Type B pancreatic cell (in vitro differentiated cells): ENCODE measurements at regions not wholly inside any gene's neighbourhood (a gene's known extent, or its start where the extent isn't known, plus 50 kb on each side); places are given as distances from the start of the nearest gene placed in this dataset.

ENCODE experiments used
- DNase-seq: peaks from one replicate; pipeline ENCODE4 v3.0.0; 2021; ENCODE audit warnings: mixed read lengths; ENCODE audit not compliant: unreplicated experiment; ENCODE audit errors: extremely low spot score
- H3K27ac Mint-ChIP-seq: 2 replicates; pipeline ENCODE4 v1.8.0; 2021; ENCODE audit warnings: mild to moderate bottlenecking, mixed read lengths
- H3K27me3 Mint-ChIP-seq: 2 replicates; pipeline ENCODE4 v1.8.0; 2021; ENCODE audit warnings: mixed read lengths
- H3K36me3 Mint-ChIP-seq: 2 replicates; pipeline ENCODE4 v1.8.0; 2021; ENCODE audit warnings: mixed read lengths
- H3K4me1 Mint-ChIP-seq: one replicate; pipeline ENCODE4 v1.8.0; 2021; ENCODE audit warnings: mixed read lengths; ENCODE audit not compliant: unreplicated experiment
- H3K4me3 Mint-ChIP-seq: 2 replicates; pipeline ENCODE4 v1.8.0; 2021; ENCODE audit warnings: mild to moderate bottlenecking, mixed read lengths
- H3K9me3 Mint-ChIP-seq: 2 replicates; pipeline ENCODE4 v1.8.0; 2021; ENCODE audit warnings: mixed read lengths
- CTCF ChIP-seq: fragments of 200-600 bp; sonication (generic); conservative IDR thresholded peaks from 2 replicates; pipeline ENCODE4 v1.5.0; 2021; ENCODE audit warnings: antibody characterized with exemption, mild to moderate bottlenecking

GRCh38 chr11:92642177-92642931, 327.1 kb upstream of the MTNR1B start:
- DNase-seq = no peak
- TF ChIP-seq CTCF = no peak
- H3K4me1 Mint-ChIP-seq = peaks cover 25% of the 10 kb centered on the region
- H3K27me3 Mint-ChIP-seq = no peaks in the 10 kb centered on the region
- no peaks in the 10 kb centered on the region for H3K9me3 Mint-ChIP-seq
- H3K27ac Mint-ChIP-seq = no peak overlapping the region
- no peak overlapping the region for H3K4me3 Mint-ChIP-seq
- no peaks in the 10 kb centered on the region for H3K36me3 Mint-ChIP-seq

GRCh38 chr11:92643827-92644226, 325.6 kb upstream of the MTNR1B start:
- H3K4me1 Mint-ChIP-seq = peaks cover 23% of the 10 kb centered on the region
- TF ChIP-seq CTCF = no peak
- no peak overlapping the region for H3K4me3 Mint-ChIP-seq
- no peak for DNase-seq
- H3K9me3 Mint-ChIP-seq = no peaks in the 10 kb centered on the region
- no peaks in the 10 kb centered on the region for H3K27me3 Mint-ChIP-seq
- H3K27ac Mint-ChIP-seq = no peak overlapping the region
- no peaks in the 10 kb centered on the region for H3K36me3 Mint-ChIP-seq

- H3K9me3 Mint-ChIP-seq = no peaks in the 10 kb centered on the region
- H3K27me3 Mint-ChIP-seq = no peaks in the 10 kb centered on the region
- H3K4me3 Mint-ChIP-seq = no peak overlapping the region
- H3K27ac Mint-ChIP-seq = no peak overlapping the region
- DNase-seq = no peak
- TF ChIP-seq CTCF = no peak
- peaks cover 23% of the 10 kb centered on the region for H3K4me1 Mint-ChIP-seq
- no peaks in the 10 kb centered on the region for H3K36me3 Mint-ChIP-seq
Measured at GRCh38 chr11:92644595-92645445, 324.6 kb upstream of the MTNR1B start.

- Mint-ChIP-seq H3K9me3 (no peaks in the 10 kb centered on the region), H3K4me1 (peaks cover 10% of the 10 kb centered on the region), H3K36me3 (peaks cover 4% of the 10 kb centered on the region), H3K4me3 (no peak overlapping the region), H3K27ac (no peak overlapping the region), H3K27me3 (no peaks in the 10 kb centered on the region)
- TF ChIP-seq CTCF = no peak
- no peak for DNase-seq
Measured at GRCh38 chr11:92651159-92651558, 318.3 kb upstream of the MTNR1B start.

- no peak for DNase-seq
- Mint-ChIP-seq H3K9me3 (peaks cover 5% of the 10 kb centered on the region), H3K4me3 (no peak overlapping the region), H3K27ac (no peak overlapping the region), H3K36me3 (peaks cover 4% of the 10 kb centered on the region), H3K27me3 (no peaks in the 10 kb centered on the region), H3K4me1 (peaks cover 10% of the 10 kb centered on the region)
- no peak for TF ChIP-seq CTCF
Measured at GRCh38 chr11:92653454-92653853, 316.0 kb upstream of the MTNR1B start.
